Activated CD4-positive, alpha-beta T cell treated with anti-CD3 and anti-CD28 coated beads, Interleukin-2, amount 50 U/mL, for 4 hours (primary cell): ENCODE measurements at regions not wholly inside any gene's neighbourhood (a gene's known extent, or its start where the extent isn't known, plus 50 kb on each side); places are given as distances from the start of the nearest gene placed in this dataset.
"Not testable (repeated sequence)": the region's sequence is repeated elsewhere in the genome, so short reads cannot be mapped to it uniquely, and the experiment has no call there.

Experiments
- DNase-seq, 2 experiments: peaks; one replicate each; pipeline ENCODE4 v3.0.0-alpha.2; 2020

GRCh38 chr13:61600360-61601033 lies 184.8 kb upstream of the PCDH20 start:
- no peak for DNase-seq

- no peak for DNase-seq
These were observed 176.8 kb upstream of the PCDH20 start for GRCh38 chr13:61592489-61592888.

GRCh38 chr13:61575973-61576372 lies 160.3 kb upstream of the PCDH20 start:
- no peak for DNase-seq

GRCh38 chr13:61563645-61564044 lies 148.0 kb upstream of the PCDH20 start:
- no peak for DNase-seq

- no peak for DNase-seq
These were observed 131.3 kb upstream of the PCDH20 start for GRCh38 chr13:61546911-61547310.

- DNase-seq, result no peak
These were observed 130.8 kb upstream of the PCDH20 start for GRCh38 chr13:61546413-61546812.

- no peak for DNase-seq
These were observed 120.8 kb upstream of the PCDH20 start for GRCh38 chr13:61536433-61536832.

- DNase-seq, result no peak
These were observed 115.9 kb upstream of the PCDH20 start for GRCh38 chr13:61531383-61532065.

GRCh38 chr13:61519214-61519613 lies 103.6 kb upstream of the PCDH20 start:
- not testable (repeated sequence) for DNase-seq

GRCh38 chr13:61508936-61509335 lies 93.3 kb upstream of the PCDH20 start:
- no peak for DNase-seq

GRCh38 chr13:61500176-61500575 lies 84.5 kb upstream of the PCDH20 start:
- no peak for DNase-seq

GRCh38 chr13:61495648-61496047 lies 80.0 kb upstream of the PCDH20 start:
- no peak for DNase-seq

GRCh38 chr13:61493556-61493955 lies 77.9 kb upstream of the PCDH20 start:
- DNase-seq, result not testable (repeated sequence)

- no peak for DNase-seq
These were observed 70.8 kb upstream of the PCDH20 start for GRCh38 chr13:61486496-61486895.

GRCh38 chr13:61485128-61485765 lies 69.6 kb upstream of the PCDH20 start:
- DNase-seq, result no peak

GRCh38 chr13:61477619-61478018 lies 62.0 kb upstream of the PCDH20 start:
- no peak for DNase-seq

- DNase-seq, result no peak
These were observed 55.1 kb upstream of the PCDH20 start for GRCh38 chr13:61470786-61471185.

- DNase-seq, result no peak
These were observed 50.6 kb upstream of the PCDH20 start for GRCh38 chr13:61466280-61466679.
